Right atrium auricular region (tissue), 2 donors: ENCODE measurements at regions not wholly inside any gene's neighbourhood (a gene's known extent, or its start where the extent isn't known, plus 50 kb on each side); places are given as distances from the start of the nearest gene placed in this dataset.

Source experiments
- DNase-seq: peaks from one replicate; pipeline ENCODE4 v3.0.0-alpha.2; 2019; ENCODE audit warnings: low spot score
- H3K27ac ChIP-seq, 2 donors: fragments of 200-600 bp; sonication (generic); 1 replicate in 1 of 2; 2 replicates in 1 of 2; pipeline ENCODE4 v1.5.1; 2016 to 2019
- H3K27me3 ChIP-seq, 2 donors: fragments of 200-600 bp; sonication (generic); one replicate each; pipeline versions ENCODE4 v1.5.1 to v1.6.0; 2017 to 2019
- H3K36me3 ChIP-seq: fragments of 200-600 bp; sonication (generic); one replicate; pipeline ENCODE4 v1.5.1; 2016
- H3K4me1 ChIP-seq, 2 donors: fragments of 200-600 bp; sonication (generic); one replicate each; pipeline versions ENCODE4 v1.5.1 to v1.6.0; 2017 to 2019
- H3K4me3 ChIP-seq, 2 donors: fragments of 200-600 bp; sonication (generic); 1 replicate in 1 of 2; 2 replicates in 1 of 2; pipeline ENCODE4 v1.5.1; 2017 to 2019; ENCODE audit warnings: mild to moderate bottlenecking in 1 of 2, moderate library complexity in 1 of 2
- H3K9me3 ChIP-seq, 2 donors: fragments of 200-600 bp; sonication (generic); one replicate each; pipeline ENCODE4 v1.5.1; 2019
- TF ChIP-seq, protein P1 (sequence below), 2 donors: fragments of 200-600 bp; sonication (generic); IDR thresholded peaks; one replicate each; pipeline ENCODE4 v1.5.1; 2019; ENCODE audit warnings: antibody characterized with exemption in 2 of 2

DNA sequence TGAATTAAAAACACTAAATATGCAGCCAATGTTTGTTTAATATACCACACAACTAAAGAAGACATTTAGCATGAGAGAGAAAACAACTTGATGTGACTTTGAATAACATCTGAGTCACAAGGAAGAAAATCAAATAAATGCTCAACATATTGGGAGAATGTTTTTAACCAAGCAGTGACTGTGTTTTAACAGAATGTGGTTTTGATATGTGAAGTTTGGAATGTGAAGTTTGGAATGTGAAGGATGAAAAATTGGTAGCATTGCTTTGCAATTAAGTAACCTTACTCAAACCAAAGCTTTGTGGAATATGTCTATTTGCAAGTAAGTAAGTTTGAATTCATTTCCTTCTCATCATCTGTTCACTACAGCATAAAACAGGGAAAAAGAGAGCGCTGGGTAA is 128.2 kb upstream of the DNAJC10 start:
- H3K4me1 ChIP-seq, result no peaks in the 10 kb centered on the region
- no peaks in the 10 kb centered on the region for H3K9me3 ChIP-seq
- no peak overlapping the region for H3K27ac ChIP-seq
- no peaks in the 10 kb centered on the region for H3K36me3 ChIP-seq
- no peak overlapping the region for H3K4me3 ChIP-seq
- TF ChIP-seq, protein P1, sequence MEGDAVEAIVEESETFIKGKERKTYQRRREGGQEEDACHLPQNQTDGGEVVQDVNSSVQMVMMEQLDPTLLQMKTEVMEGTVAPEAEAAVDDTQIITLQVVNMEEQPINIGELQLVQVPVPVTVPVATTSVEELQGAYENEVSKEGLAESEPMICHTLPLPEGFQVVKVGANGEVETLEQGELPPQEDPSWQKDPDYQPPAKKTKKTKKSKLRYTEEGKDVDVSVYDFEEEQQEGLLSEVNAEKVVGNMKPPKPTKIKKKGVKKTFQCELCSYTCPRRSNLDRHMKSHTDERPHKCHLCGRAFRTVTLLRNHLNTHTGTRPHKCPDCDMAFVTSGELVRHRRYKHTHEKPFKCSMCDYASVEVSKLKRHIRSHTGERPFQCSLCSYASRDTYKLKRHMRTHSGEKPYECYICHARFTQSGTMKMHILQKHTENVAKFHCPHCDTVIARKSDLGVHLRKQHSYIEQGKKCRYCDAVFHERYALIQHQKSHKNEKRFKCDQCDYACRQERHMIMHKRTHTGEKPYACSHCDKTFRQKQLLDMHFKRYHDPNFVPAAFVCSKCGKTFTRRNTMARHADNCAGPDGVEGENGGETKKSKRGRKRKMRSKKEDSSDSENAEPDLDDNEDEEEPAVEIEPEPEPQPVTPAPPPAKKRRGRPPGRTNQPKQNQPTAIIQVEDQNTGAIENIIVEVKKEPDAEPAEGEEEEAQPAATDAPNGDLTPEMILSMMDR (IDR thresholded peaks at IDR 0.05), result no peak
- DNase-seq, result no peak
- H3K27me3 ChIP-seq, result no peaks in the 10 kb centered on the region

DNA sequence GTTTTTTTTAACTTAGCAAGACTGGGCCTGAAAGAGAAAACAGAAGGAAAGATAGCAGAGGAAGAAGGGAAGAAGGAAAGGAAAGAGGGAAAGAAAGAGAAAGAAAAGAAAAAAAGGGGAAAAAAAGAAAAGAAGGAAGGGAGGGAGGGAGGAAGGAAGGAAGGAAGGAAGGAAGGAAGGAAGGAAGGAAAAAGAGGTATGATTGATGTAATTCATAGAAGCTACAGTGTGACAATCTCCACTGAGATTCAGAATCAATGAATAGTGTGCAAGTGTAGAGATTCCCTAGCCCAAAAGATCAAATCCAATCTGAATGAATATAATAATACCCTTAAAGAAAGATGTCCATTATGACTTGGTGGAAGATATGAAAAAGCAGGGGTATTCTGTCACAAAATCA is 126.9 kb upstream of the DNAJC10 start:
- Histone ChIP-seq H3K4me1 (no peaks in the 10 kb centered on the region), H3K9me3 (no peaks in the 10 kb centered on the region), H3K27ac (no peak overlapping the region), H3K4me3 (no peak overlapping the region), H3K27me3 (no peaks in the 10 kb centered on the region), H3K36me3 (no peaks in the 10 kb centered on the region)
- no peak for DNase-seq
- TF ChIP-seq, protein P1 (IDR thresholded peaks at IDR 0.05), result no peak

DNA sequence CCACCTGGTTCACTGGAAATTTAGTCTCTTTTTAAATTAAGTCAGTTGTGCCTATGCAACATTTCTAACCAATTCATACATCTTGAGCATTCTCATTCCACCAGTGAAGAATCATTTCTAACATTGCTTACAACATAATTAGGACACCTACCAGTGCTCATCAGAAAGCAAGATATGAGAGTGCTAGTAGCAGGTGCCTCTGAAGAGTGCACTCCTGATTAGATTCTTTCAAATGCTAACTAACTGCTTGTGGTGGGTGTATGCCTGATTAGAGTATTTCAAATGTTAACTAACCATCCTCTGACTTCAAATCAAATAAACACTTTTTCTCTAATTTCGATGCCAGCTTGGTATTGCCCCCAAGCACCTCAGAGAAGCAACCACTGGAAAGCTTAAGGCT is 124.3 kb upstream of the DNAJC10 start:
- no peaks in the 10 kb centered on the region for H3K4me1 ChIP-seq
- no peak for DNase-seq
- TF ChIP-seq, protein P1 (IDR thresholded peaks at IDR 0.05), result no peak

DNA sequence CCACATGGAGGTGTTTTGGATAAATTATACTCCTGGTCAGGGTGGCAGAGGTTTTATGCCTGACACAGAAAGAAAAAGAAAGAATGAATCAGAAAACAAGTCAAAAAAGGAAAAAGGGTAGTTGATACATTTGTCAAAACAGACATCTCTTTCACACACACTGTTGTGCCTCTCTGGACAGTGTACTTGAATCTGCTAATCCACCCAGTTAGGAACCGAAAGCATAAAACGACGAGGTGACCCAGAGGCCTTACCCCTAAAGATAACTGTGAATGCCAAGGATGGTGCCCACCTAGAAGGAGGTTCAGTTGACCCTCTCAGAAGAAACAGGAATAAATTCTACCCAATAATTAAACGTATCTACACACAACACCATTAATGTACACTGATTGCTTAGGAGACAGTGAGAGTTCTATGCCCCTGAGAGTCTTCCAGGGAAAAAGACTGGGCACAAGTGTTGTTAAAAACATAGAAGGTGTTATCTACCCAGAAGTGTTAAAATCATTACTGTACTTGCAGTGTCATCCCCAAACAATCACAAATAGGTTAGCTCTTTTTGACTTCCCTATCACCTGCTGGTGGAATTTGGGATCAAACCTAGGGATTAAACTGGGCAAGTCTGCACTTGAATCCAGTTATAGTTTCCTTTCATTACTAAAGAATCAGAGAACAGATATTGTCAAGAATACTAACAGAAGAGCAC is 123.2 kb upstream of the DNAJC10 start:
- no peaks in the 10 kb centered on the region for H3K36me3 ChIP-seq
- no peaks in the 10 kb centered on the region for H3K27me3 ChIP-seq
- H3K4me3 ChIP-seq, result no peak overlapping the region
- no peak for DNase-seq
- H3K4me1 ChIP-seq, result no peaks in the 10 kb centered on the region
- no peaks in the 10 kb centered on the region for H3K9me3 ChIP-seq
- TF ChIP-seq, protein P1 (IDR thresholded peaks at IDR 0.05), result no peak
- no peak overlapping the region for H3K27ac ChIP-seq

More for the DNA sequence above, 124.3 kb upstream of the DNAJC10 start:
- Histone ChIP-seq H3K36me3 (no peaks in the 10 kb centered on the region), H3K9me3 (no peaks in the 10 kb centered on the region), H3K4me3 (no peak overlapping the region), H3K27ac (no peak overlapping the region), H3K27me3 (no peaks in the 10 kb centered on the region)

DNA sequence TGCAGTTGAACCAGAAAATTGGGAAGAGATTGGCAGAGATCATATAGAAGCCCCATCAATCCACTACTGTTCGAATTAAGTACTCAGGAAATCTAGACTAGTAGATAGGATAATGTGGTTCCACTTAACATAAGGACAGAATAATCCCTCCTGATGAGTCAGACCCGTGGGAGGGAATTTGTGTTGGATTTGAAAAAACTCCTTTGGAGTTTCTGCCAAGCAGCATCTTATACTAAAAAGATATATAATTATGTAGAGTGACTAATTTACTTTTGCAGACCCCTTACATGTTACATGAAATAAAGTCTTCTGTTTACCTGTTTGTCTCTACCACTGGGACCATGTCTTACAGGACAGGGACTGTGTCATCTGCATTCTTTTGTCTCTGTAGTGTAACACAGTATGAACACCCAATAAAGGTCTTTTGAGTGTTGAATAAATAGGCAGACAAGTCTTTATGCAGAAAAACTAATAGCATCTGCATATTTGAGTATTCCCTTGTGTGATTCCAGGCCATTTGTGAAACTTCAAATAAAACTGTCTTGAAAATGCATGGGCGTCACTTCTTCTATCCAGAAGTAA is 122.6 kb upstream of the DNAJC10 start:
- H3K36me3 ChIP-seq, result no peaks in the 10 kb centered on the region
- H3K4me3 ChIP-seq, result no peak overlapping the region
- no peaks in the 10 kb centered on the region for H3K27me3 ChIP-seq
- no peaks in the 10 kb centered on the region for H3K4me1 ChIP-seq
- TF ChIP-seq, protein P1 (IDR thresholded peaks at IDR 0.05), result no peak
- DNase-seq, result no peak
- H3K9me3 ChIP-seq, result no peaks in the 10 kb centered on the region
- no peak overlapping the region for H3K27ac ChIP-seq

DNA sequence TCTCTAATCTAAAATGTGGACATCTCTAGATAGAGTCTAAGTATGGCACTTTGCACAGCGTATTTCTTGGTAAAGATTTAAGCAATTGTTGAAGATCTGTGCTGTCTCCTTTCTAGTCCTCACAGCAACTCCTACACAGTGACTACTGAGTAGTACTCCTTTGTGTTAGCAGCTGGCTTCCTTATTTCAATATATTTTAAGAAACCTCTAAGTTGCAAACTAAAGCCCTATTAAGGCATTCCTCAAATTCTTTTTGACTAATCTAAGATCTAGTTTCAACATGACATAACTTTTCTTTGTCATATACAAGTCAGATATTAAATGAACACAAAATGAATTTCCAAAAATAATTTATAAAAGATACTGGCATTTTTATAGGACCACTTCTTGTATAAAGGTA is 121.8 kb upstream of the DNAJC10 start:
- Histone ChIP-seq H3K27ac (no peak overlapping the region), H3K27me3 (no peaks in the 10 kb centered on the region), H3K36me3 (no peaks in the 10 kb centered on the region), H3K4me3 (no peak overlapping the region), H3K9me3 (no peaks in the 10 kb centered on the region), H3K4me1 (no peaks in the 10 kb centered on the region)
- DNase-seq, result no peak
- TF ChIP-seq, protein P1 (IDR thresholded peaks at IDR 0.05), result no peak
